Endothelial cell of umbilical vein (primary cell): ENCODE measurements at regions not wholly inside any gene's neighbourhood (a gene's known extent, or its start where the extent isn't known, plus 50 kb on each side); places are given as distances from the start of the nearest gene placed in this dataset.

ENCODE experiments used
- BruUV-seq: library from RNA; stranded (reverse); fragments of 400-500 nt; replicated peaks from 2 replicates; lab custom pipeline; 2021; lab: Mats Ljungman, UMichigan
- CTCF ChIA-PET: fragments of 300-600, 350-600 bp; sonication (Branson Sonifier 250); formaldehyde crosslinking; loops from one replicate; lab custom pipeline; 2021; ENCODE audit warnings: antibody characterized with exemption, inconsistent platforms; lab: Charles Lee
- POLR2A ChIA-PET: fragments of 300-600, 350-600 bp; sonication (Branson Sonifier 250); formaldehyde crosslinking; loops from one replicate; lab custom pipeline; 2021; ENCODE audit warnings: antibody characterized with exemption, inconsistent platforms; lab: Charles Lee
- DNase-seq: peaks from one replicate; pipeline ENCODE4 v3.0.0-alpha.2; 2011; ENCODE audit warnings: low read depth, low spot score
- FAIRE-seq: peaks from 2 replicates; lab custom pipeline; 2011; peaks lifted over from hg19 to GRCh38; lab: Jason Lieb, UNC
- H2AFZ ChIP-seq: 2 replicates; pipeline ENCODE4 v1.6.0; 2012; ENCODE audit warnings: low read depth, low read length, control low read depth, inconsistent platforms
- H3K27ac ChIP-seq: 2 replicates; pipeline ENCODE4 v1.5.1; 2011; ENCODE audit warnings: low read depth, mild to moderate bottlenecking, control low read depth, low read length, moderate library complexity; ENCODE audit not compliant: insufficient read depth
- H3K27me3 ChIP-seq, 2 experiments: 2 replicates each; pipeline versions ENCODE4 v1.6.0 to v1.6.1; 2011; ENCODE audit warnings: low read length in 2 of 2, mixed read lengths in 1 of 2; ENCODE audit not compliant: control insufficient read depth in 2 of 2, insufficient read depth in 2 of 2
- H3K36me3 ChIP-seq, 2 experiments: 2 replicates in 1 of 2; 3 replicates in 1 of 2; pipeline ENCODE4 v1.5.1; 2011; ENCODE audit warnings: low read length in 2 of 2, mild to moderate bottlenecking in 1 of 2, moderate library complexity in 1 of 2; ENCODE audit not compliant: control insufficient read depth in 2 of 2, insufficient read depth in 2 of 2; ENCODE audit errors: extremely low read depth in 1 of 2
- H3K4me1 ChIP-seq: 3 replicates; pipeline ENCODE4 v1.5.1; 2011; ENCODE audit warnings: mild to moderate bottlenecking, low read length; ENCODE audit not compliant: control insufficient read depth, insufficient read depth; ENCODE audit errors: extremely low read depth
- H3K4me2 ChIP-seq: 2 replicates; pipeline ENCODE4 v1.6.1; 2011; ENCODE audit warnings: low read length, control low read depth, mixed read lengths; ENCODE audit not compliant: insufficient read depth
- H3K4me3 ChIP-seq, 3 experiments: fragments of 200-600 bp in 1 of 3; sonication (generic), shearing (Covaris generic) in 1 of 3; replicated peaks in 1 of 3; 2 replicates each; pipeline ENCODE4 v1.5.1; 2011 to 2016; ENCODE audit warnings: control low read depth in 3 of 3, low read length in 3 of 3, mild to moderate bottlenecking in 2 of 3, inconsistent platforms in 1 of 3, low read depth in 1 of 3, moderate library complexity in 1 of 3; ENCODE audit not compliant: insufficient read depth in 1 of 3
- H3K79me2 ChIP-seq: 2 replicates; pipeline ENCODE4 v1.6.0; 2012; ENCODE audit warnings: low read length, inconsistent platforms; ENCODE audit not compliant: control insufficient read depth, insufficient read depth
- H3K9ac ChIP-seq: replicated peaks from 2 replicates; pipeline ENCODE3; 2011; ENCODE audit warnings: low read length, control low read depth; ENCODE audit not compliant: insufficient read depth; ENCODE audit errors: extremely low read depth
- H3K9me1 ChIP-seq: replicated peaks from 3 replicates; pipeline ENCODE4 v1.6.0; 2011; ENCODE audit warnings: mild to moderate bottlenecking, low read length; ENCODE audit not compliant: control insufficient read depth, insufficient read depth; ENCODE audit errors: extremely low read depth
- H3K9me3 ChIP-seq: replicated peaks from 2 replicates; pipeline ENCODE4 v1.5.1; 2012; ENCODE audit warnings: low read length, inconsistent platforms; ENCODE audit not compliant: control insufficient read depth, insufficient read depth
- H4K20me1 ChIP-seq: replicated peaks from 2 replicates; pipeline ENCODE3; 2011; ENCODE audit warnings: mild to moderate bottlenecking, low read length; ENCODE audit not compliant: control insufficient read depth, insufficient read depth; ENCODE audit errors: extremely low read depth
- CTCF ChIP-seq, 2 donors: IDR thresholded peaks; 1 replicate in 1 of 2; 2 replicates in 1 of 2; pipeline ENCODE4 v1.5.1; 2011; ENCODE audit warnings: low read length in 2 of 2, mild to moderate bottlenecking in 2 of 2, moderate library complexity in 2 of 2, control low read depth in 1 of 2, inconsistent platforms in 1 of 2, low read depth in 1 of 2; ENCODE audit not compliant: insufficient read depth in 1 of 2; ENCODE audit errors: extremely low read depth in 1 of 2
- EZH2 ChIP-seq: IDR thresholded peaks from 2 replicates; pipeline ENCODE4 v1.6.1; 2012; ENCODE audit warnings: borderline replicate concordance, low read depth, mild to moderate bottlenecking, moderate library complexity, low read length, inconsistent platforms; ENCODE audit not compliant: severe bottlenecking
- FOS ChIP-seq: IDR thresholded peaks from 2 replicates; pipeline ENCODE4 v1.6.1; 2011; ENCODE audit warnings: mild to moderate bottlenecking, low read length, moderate library complexity, borderline replicate concordance; ENCODE audit not compliant: insufficient read depth
- GATA2 ChIP-seq: IDR thresholded peaks from 2 replicates; pipeline ENCODE4 v1.7.0; 2011; ENCODE audit warnings: low read depth, mild to moderate bottlenecking, moderate library complexity, mixed read lengths, low read length; ENCODE audit not compliant: insufficient read length, insufficient read depth
- JUN ChIP-seq: IDR thresholded peaks from 2 replicates; pipeline ENCODE4 v1.6.1; 2011; ENCODE audit warnings: borderline replicate concordance, low read depth; ENCODE audit not compliant: insufficient read length, insufficient read depth
- MAX ChIP-seq: IDR thresholded peaks from 2 replicates; pipeline ENCODE4 v1.6.1; 2011; ENCODE audit not compliant: insufficient read depth, insufficient read length
- MYC ChIP-seq: IDR thresholded peaks from one replicate; pipeline ENCODE4 v1.6.1; 2011; ENCODE audit warnings: mild to moderate bottlenecking, low read depth, low read length
- POLR2A ChIP-seq: IDR thresholded peaks from 2 replicates; pipeline ENCODE4 v1.6.1; 2012; ENCODE audit warnings: low read depth, mild to moderate bottlenecking, control low read depth, low read length
- POLR2AphosphoS5 ChIP-seq: IDR thresholded peaks from 2 replicates; pipeline ENCODE4 v1.6.1; 2012; ENCODE audit warnings: low read depth, mild to moderate bottlenecking, control low read depth, low read length, moderate library complexity; ENCODE audit not compliant: insufficient read depth
- dilution Hi-C: fragments of 300-500 bp; cut with MboI; formaldehyde crosslinking; loops from one replicate; pipeline ENCODE4 v1.15.0; 2019; ENCODE audit warnings: low sequenced_read_pairs; ENCODE audit not compliant: extremely low pct_ligation_motif_present
- intact Hi-C: fragments of 100-400 bp; cut with micrococcal nuclease; formaldehyde crosslinking; loops from one replicate; pipeline ENCODE4 v1.10.0; 2022

GRCh38 chr18:60996326-60996725, 336.9 kb upstream of the CDH20 start:
- no peaks in the 10 kb centered on the region for H3K9me1 ChIP-seq
- no peak overlapping the region for H3K9ac ChIP-seq
- no peaks in the 10 kb centered on the region for H3K36me3 ChIP-seq
- no peaks in the 10 kb centered on the region for H3K27me3 ChIP-seq
- H3K4me1 ChIP-seq, result no peaks in the 10 kb centered on the region
- BruUV-seq, result no TSS peak
- POLR2A ChIA-PET, result no interaction called here
- no peak overlapping the region for H3K4me2 ChIP-seq
- no peak overlapping the region for H3K27ac ChIP-seq
- no peak for TF ChIP-seq EZH2
- no peak for TF ChIP-seq GATA2
- TF ChIP-seq POLR2AphosphoS5, result no peak
- TF ChIP-seq CTCF (IDR thresholded peaks at IDR 0.05; ENCODE audit: extremely low read depth in 1 of 2, insufficient read depth in 1 of 2, low read depth in 1 of 2, low read length in 2 of 2), result no peak
- TF ChIP-seq FOS, result no peak
- TF ChIP-seq JUN, result no peak
- no peak for TF ChIP-seq POLR2A
- no peak for TF ChIP-seq MYC
- no peak for TF ChIP-seq MAX
- DNase-seq, result no peak
- no peak for FAIRE-seq
- dilution Hi-C loops (no loop called here), intact Hi-C loops (no loop called here)
- H3K9me3 ChIP-seq, result no peaks in the 10 kb centered on the region
- H3K4me3 ChIP-seq, result no peak overlapping the region
- CTCF ChIA-PET, result interaction anchor here (0.7 to 1.6 kb wide), 2 partner anchors 53 to 188 kb away, joined by 3 to 5 read pairs; no protein-coding TSS in a partner anchor
- no peaks in the 10 kb centered on the region for H4K20me1 ChIP-seq
- no peaks in the 10 kb centered on the region for H3K79me2 ChIP-seq
- H2AFZ ChIP-seq, result no peak overlapping the region
